ENCODE measurements at regions not wholly inside any gene's neighbourhood (a gene's known extent, or its start where the extent isn't known, plus 50 kb on each side); places are given as distances from the start of the nearest gene placed in this dataset.
"Not testable (repeated sequence)": the region's sequence is repeated elsewhere in the genome, so short reads cannot be mapped to it uniquely, and the experiment has no call there.

- Histone ChIP-seq H3K9me3 (no peaks in the 10 kb centered on the region), H3K27ac (no peak overlapping the region), H3K4me3 (no peak overlapping the region), H3K36me3 (no peaks in the 10 kb centered on the region), H3K4me1 (no peaks in the 10 kb centered on the region), H3K27me3 (no peaks in the 10 kb centered on the region)
- 90 to 96% methylated on average over 2 of the region's 2 CpGs for WGBS, 2 donors (ENCODE audit: low coverage in 1 of 2)
- no peak for ATAC-seq
- no peak for TF ChIP-seq POLR2A (IDR thresholded peaks at IDR 0.05)
- no peak for TF ChIP-seq POLR2AphosphoS5 (IDR thresholded peaks at IDR 0.05)
- no peak for TF ChIP-seq CTCF (IDR thresholded peaks at IDR 0.05)
- TF ChIP-seq EP300 (IDR thresholded peaks at IDR 0.05): no peak
Observed at GRCh38 chr12:43226151-43226550, 325.9 kb downstream of the ADAMTS20 start.

- H3K36me3 ChIP-seq, H3K9me3 ChIP-seq, ATAC-seq, H3K27me3 ChIP-seq, H3K27ac ChIP-seq, H3K4me1 ChIP-seq, H3K4me3 ChIP-seq: not testable (repeated sequence)
- 100% methylated on average over 1 of the region's 36 CpGs for WGBS, 2 donors (ENCODE audit: low coverage in 1 of 2)
Observed at GRCh38 chr12:43224190-43224805, 327.7 kb downstream of the ADAMTS20 start.

GRCh38 chr12:43222796-43223195, 329.2 kb downstream of the ADAMTS20 start:
- no peak for ATAC-seq
- no peaks in the 10 kb centered on the region for H3K9me3 ChIP-seq
- TF ChIP-seq POLR2AphosphoS5 (IDR thresholded peaks at IDR 0.05): no peak
- TF ChIP-seq POLR2A (IDR thresholded peaks at IDR 0.05): no peak
- no peak for TF ChIP-seq CTCF (IDR thresholded peaks at IDR 0.05)
- TF ChIP-seq EP300 (IDR thresholded peaks at IDR 0.05): no peak
- no peak overlapping the region for H3K4me3 ChIP-seq
- H3K4me1 ChIP-seq: no peaks in the 10 kb centered on the region
- 63 to 72% methylated on average over 3 of the region's 3 CpGs for WGBS, 2 donors (ENCODE audit: low coverage in 1 of 2)
- H3K27me3 ChIP-seq: no peaks in the 10 kb centered on the region
- no peak overlapping the region for H3K27ac ChIP-seq
- no peaks in the 10 kb centered on the region for H3K36me3 ChIP-seq

GRCh38 chr12:43221216-43221615, 330.8 kb downstream of the ADAMTS20 start:
- Histone ChIP-seq H3K4me1 (no peaks in the 10 kb centered on the region), H3K27me3 (no peaks in the 10 kb centered on the region), H3K9me3 (no peaks in the 10 kb centered on the region), H3K4me3 (no peak overlapping the region), H3K27ac (no peak overlapping the region), H3K36me3 (no peaks in the 10 kb centered on the region)
- no peak for TF ChIP-seq EP300 (IDR thresholded peaks at IDR 0.05)
- no peak for TF ChIP-seq POLR2AphosphoS5 (IDR thresholded peaks at IDR 0.05)
- no peak for TF ChIP-seq POLR2A (IDR thresholded peaks at IDR 0.05)
- no peak for TF ChIP-seq CTCF (IDR thresholded peaks at IDR 0.05)
- 80 to 91% methylated on average over 1 to 3 of the region's 4 CpGs for WGBS, 2 donors (ENCODE audit: low coverage in 1 of 2)
- no peak for ATAC-seq

- Histone ChIP-seq H3K9me3 (no peaks in the 10 kb centered on the region), H3K4me1 (no peaks in the 10 kb centered on the region), H3K27me3 (no peaks in the 10 kb centered on the region), H3K4me3 (no peak overlapping the region), H3K27ac (no peak overlapping the region), H3K36me3 (no peaks in the 10 kb centered on the region)
- TF ChIP-seq POLR2AphosphoS5 (IDR thresholded peaks at IDR 0.05): no peak
- no peak for TF ChIP-seq EP300 (IDR thresholded peaks at IDR 0.05)
- TF ChIP-seq POLR2A (IDR thresholded peaks at IDR 0.05): no peak
- ATAC-seq: no peak
- WGBS, 2 donors (ENCODE audit: low coverage in 1 of 2): 38 to 75% methylated on average over 1 of the region's 1 CpG
Observed at GRCh38 chr12:43216490-43216889, 335.5 kb downstream of the ADAMTS20 start.

GRCh38 chr12:43214166-43214565, 337.8 kb downstream of the ADAMTS20 start:
- Histone ChIP-seq H3K27ac (no peak overlapping the region), H3K9me3 (no peaks in the 10 kb centered on the region), H3K4me3 (no peak overlapping the region), H3K36me3 (no peaks in the 10 kb centered on the region), H3K27me3 (no peaks in the 10 kb centered on the region), H3K4me1 (no peaks in the 10 kb centered on the region)
- ATAC-seq: no peak
- TF ChIP-seq POLR2A (IDR thresholded peaks at IDR 0.05) (no peak), CTCF (IDR thresholded peaks at IDR 0.05) (no peak), POLR2AphosphoS5 (IDR thresholded peaks at IDR 0.05) (no peak), EP300 (IDR thresholded peaks at IDR 0.05) (no peak)
- 68 to 74% methylated on average over 3 to 4 of the region's 5 CpGs for WGBS, 2 donors (ENCODE audit: low coverage in 1 of 2)
